Forelimb muscle (tissue), 1 donor: ENCODE measurements at regions not wholly inside any gene's neighbourhood (a gene's known extent, or its start where the extent isn't known, plus 50 kb on each side); places are given as distances from the start of the nearest gene placed in this dataset.
"Not testable (repeated sequence)": the region's sequence is repeated elsewhere in the genome, so short reads cannot be mapped to it uniquely, and the experiment has no call there.

Experiments
- DNase-seq: peaks from one replicate; pipeline ENCODE4 v3.0.0-alpha.2; 2013; ENCODE audit warnings: low read depth

GRCh38 chr1:29597861-29598260, 361.5 kb downstream of the PTPRU start:
- no peak for DNase-seq

DNA sequence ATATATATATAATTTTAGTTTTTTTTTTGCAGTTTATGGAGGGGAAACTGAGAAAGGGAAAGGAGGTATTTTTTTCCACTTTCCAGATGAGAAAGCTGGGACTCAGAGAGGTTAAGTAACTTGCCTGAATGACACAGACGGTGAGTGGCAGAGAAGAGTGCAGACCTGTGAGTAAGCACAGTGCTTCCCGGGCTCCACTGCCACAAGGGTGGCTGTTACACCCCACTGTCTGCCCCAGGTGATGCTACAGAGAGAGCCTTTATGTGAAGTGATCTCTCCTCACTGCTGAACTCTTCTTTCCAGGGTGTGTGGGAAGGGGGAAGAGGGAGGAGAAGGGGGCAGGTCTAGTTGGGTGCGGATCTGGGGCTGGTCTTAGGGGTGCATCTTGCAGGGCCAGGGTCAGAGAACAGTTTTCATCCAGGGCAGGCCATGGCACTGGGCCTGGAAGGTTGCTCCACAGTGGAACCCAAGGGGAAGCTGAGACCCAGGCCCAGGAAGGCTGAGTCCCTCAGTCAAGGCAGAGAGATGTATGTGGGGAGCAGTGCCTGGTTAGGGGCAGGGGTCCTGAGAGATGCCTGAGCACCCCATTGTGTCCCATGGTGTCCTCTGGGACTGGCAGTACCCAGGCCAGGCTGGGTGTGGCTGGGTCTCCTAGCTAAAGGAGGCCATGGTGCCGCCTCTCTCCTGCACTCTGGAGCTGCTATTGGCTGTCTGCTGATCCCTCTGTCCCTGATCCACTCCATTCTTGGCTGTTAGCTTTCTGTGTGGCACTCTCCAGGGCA, 357.5 kb downstream of the PTPRU start:
- DNase-seq: no peak

DNA sequence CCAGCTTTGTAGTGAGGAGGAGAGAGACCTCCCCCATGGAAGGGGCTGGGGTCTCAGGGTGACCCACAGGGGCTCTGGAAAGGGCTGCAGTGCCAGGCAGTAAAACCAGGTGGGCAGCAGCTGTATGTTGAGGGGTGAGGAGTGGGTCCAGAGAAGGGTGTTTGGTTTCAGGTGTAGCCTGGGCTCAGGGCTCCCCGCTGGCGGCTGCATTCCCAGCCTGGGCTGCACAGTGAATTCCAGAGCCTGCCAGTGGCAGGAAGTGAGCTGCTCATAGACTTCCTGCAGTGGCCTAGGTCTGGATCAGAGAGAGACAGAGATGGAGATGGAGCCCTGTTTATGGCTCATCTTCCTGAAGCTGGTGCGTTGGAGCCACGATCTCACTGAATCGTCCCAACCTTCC, 356.4 kb downstream of the PTPRU start:
- DNase-seq: no peak

- no peak for DNase-seq
Measured at GRCh38 chr1:29592261-29592615, 355.9 kb downstream of the PTPRU start.

GRCh38 chr1:29591601-29592260, 355.4 kb downstream of the PTPRU start:
- DNase-seq: no peak

- DNase-seq: no peak
Measured at GRCh38 chr1:29590583-29591565, 354.6 kb downstream of the PTPRU start.

DNA sequence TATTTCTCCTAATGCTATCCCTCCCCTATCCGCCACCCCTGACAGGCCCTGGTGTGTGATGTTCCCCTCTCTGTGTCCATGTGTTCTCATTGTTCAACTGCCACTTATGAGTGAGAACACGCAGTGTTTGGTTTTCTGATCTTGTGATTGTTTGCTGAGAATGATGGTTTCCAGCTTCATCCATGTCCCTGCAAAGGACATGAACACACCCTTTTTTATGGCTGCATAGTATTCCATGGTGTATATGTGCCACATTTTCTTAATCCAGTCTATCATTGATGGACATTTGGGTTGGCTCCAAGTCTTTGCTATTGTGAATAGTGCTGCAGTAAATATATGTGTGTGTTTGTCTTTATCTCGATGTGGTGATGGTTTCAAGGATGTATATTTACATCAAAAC, 353.4 kb downstream of the PTPRU start:
- DNase-seq: not testable (repeated sequence)

- DNase-seq: no peak
Measured at GRCh38 chr1:29586991-29587745, 350.8 kb downstream of the PTPRU start.

- no peak for DNase-seq
Measured at GRCh38 chr1:29586215-29586614, 349.9 kb downstream of the PTPRU start.

DNA sequence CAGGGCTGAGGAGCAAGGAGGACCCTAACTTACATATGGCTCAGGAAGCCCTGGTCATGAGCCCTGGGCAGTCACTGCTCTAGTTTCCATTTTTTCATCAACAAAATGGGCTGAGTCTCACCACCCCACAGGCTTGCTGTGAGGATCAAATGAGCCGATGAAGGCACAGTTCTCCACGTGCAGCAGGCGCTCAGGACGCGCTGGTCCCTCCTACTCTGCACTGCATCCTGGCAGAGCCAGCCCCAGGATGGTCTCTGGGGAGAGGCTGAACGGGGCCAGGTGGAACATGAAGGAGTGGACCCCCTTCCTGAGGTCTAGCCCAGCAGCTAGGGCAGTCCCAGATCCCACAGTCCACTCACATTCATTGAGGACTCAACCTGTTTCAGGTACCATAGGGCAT, 349.3 kb downstream of the PTPRU start:
- DNase-seq: no peak

DNA sequence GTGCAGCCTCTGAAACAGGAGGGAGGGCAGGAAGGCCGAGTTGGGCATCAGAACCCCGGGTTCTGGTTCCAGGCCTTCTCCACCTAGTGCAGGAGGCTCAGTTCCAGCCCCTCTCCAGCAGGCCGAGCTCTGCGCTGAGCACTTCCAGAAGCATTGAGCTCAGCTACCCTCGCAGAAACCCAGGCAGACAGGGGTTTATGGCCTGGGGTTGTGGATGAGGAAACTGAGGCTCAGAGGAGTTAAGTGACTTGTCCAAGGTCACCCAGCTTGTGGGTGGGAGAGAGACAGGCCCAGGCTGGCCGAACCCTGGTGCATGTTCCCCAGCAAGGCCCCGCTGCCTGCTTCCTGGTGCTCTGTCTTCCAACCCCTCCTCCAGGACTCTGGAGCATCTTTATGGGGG, 348.9 kb downstream of the PTPRU start:
- no peak for DNase-seq

GRCh38 chr1:29584776-29585175, 348.5 kb downstream of the PTPRU start:
- DNase-seq: no peak

DNA sequence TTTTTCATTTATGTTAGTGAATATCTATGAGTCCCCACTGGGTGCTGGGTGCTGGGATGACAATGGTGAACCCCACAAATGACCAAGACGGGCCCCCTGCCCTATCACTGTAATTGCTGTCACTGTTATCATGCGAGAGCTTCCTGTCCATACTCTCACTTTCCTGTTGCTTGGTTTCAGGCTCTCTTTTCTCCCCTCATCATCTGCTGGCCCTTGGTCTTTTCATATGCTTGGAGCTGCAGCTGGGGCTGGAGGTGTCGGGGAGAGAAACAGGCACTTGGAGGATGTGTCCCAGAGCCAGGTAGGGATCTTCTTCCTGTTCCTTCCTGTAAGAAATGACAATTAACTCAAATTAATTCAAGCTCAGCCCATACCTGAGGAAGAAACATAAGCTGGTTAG, 348.0 kb downstream of the PTPRU start:
- no peak for DNase-seq

- DNase-seq: no peak
Measured at GRCh38 chr1:29583727-29584126, 347.4 kb downstream of the PTPRU start.

- DNase-seq: no peak
Measured at GRCh38 chr1:29581256-29581655, 344.9 kb downstream of the PTPRU start.

DNA sequence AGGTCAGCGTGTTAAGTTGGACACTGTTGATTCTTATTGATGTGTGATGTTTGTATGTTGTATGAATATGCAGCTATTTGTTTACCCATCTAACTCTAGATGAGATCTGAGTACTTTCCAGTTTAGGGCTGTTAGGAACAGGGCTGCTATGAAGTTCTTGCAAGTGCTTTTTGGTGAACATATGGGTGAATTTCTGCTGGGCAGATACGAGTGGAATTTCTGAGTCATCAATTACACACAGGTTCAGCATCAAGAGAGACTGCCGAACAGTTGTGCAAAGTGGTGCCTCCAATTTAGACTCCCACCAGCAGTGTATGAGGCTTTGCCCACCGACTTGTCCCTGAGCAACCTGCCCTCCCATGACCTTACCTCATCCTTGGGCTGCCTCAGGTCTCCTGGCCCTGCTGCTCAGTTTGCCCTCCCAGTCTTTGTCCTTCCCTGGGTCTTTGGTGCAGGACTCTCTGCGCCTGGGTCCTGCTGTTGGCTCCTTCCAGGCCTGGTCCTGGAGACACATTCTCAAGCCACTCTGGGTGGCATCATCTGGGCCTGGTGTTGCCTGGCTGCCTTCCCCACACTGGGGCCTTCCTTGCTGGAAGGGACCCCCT, 343.6 kb downstream of the PTPRU start:
- DNase-seq: no peak

DNA sequence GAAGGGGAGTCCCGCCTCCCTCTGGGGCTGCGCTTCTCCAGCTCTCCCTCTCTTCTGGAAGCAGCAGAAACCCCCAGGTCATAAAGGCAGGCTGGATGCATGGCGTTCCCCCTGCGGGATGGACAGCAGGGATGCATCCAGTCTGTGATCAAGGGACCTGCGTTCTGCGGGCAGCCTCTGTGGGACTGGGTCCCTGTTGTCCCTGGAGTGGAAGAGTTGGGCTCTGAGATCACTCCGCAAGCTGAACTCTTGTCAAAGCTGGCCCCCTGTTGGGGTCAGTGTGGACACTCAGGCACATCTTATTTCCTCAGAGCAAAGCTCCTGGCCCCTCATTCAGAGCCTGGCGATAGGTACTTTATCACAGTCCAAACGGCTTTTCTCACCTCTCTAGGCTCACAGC, 341.2 kb downstream of the PTPRU start:
- DNase-seq: no peak

DNA sequence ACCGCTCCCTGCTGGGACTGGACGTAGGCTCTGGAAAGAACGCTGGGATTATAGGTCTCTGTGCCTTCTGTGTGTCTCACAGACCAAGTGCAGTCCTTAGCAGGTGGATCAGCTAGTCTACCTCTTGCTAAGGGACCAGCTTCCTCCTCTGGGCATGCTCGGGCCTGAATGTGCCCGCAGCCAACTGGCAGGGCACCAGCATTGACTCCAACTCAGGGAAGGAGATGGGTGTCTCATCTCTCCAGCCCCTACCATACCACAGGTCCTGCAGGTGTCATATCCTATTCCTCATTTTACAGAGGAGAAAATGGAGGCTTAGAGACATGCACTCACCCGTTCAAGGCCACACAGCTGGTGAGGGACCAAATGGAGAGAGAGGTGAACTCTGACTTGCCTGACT, 340.2 kb downstream of the PTPRU start:
- no peak for DNase-seq

GRCh38 chr1:29575826-29576225, 339.5 kb downstream of the PTPRU start:
- no peak for DNase-seq

DNA sequence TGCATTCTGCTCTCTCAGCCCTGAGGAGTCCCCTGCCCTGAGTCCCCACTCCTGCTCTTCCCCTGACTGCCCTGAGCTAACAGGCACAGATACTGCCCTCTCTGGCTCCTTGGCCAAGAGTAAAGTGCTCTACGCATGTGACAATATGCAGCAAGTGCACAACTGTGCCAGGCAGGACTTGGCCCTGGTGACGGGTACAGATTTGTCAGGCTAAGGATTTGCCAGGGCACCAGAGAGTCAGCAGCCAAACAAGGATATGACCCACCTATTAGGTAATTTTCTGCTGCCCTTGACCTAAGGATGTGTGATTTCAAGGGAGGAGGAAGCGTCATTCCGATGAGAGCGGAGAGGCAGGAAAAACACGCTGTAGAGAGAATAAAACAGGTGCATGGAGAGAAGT, 339.0 kb downstream of the PTPRU start:
- DNase-seq: no peak

GRCh38 chr1:29574871-29575270, 338.5 kb downstream of the PTPRU start:
- DNase-seq: no peak
